ENCODE measurements at regions not wholly inside any gene's neighbourhood (a gene's known extent, or its start where the extent isn't known, plus 50 kb on each side); places are given as distances from the start of the nearest gene placed in this dataset.
"Not testable (repeated sequence)": the region's sequence is repeated elsewhere in the genome, so short reads cannot be mapped to it uniquely, and the experiment has no call there.

DNA sequence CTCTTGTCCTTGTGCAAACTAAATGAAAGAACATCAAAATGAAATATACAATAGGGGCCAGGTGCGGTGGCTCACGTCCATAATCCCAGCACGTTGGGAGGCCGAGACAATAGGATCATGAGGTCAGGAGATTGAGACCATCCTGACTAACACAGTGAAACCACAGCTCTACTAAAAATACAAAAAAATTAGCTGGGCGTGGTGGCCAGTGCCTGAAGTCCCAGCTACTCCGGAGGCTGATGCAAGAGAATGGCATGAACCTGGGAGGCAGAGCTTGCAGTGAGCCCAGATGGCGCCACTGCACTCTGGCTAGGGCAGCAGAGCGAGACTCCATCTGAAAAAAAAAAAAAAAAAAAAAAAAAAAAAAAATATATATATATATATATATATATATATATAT lies 132.7 kb upstream of the HSFY2 start:
- DNase-seq: peak; percentile 12

- no peak for DNase-seq
These were observed 130.8 kb upstream of the HSFY2 start for GRCh38 chrY:18904296-18904695.

DNA sequence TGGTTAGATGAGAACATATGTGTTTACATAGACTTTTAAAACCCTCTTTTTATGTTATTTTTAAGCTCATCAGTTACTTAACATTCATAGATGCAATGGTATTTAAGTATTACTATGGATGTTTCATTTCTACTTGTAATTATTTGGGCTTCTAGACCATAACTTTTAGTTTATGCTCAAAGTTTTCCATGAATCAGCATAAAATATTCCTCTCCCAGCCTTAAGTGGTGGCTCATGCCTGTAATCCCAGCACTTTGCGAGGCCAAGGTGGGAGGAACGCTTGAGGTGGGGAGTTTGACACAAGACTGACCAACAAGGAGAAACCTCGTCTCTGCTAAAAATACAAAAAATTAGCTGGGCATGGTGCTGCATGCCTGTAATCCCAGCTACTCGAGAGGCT lies 118.5 kb upstream of the HSFY2 start:
- DNase-seq: no peak

DNA sequence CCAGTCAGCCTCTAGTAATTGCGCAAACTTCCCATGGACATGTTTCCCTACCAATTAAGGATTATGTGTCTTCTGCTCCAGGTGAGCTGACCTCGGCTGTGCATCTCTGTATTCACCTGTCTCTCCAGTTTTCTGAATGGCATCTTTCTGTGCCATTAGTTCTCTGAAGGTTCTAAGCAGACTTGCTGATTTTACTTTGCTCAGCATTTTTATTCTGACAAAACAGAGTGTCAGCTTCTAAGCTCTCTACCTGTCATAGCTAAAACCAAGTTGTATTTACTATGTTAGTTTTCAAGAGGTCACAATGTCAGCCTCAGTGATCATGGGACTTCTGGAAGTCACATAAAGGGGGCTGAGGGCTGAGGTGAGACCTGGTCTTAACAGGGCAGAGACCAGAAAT lies 116.0 kb upstream of the HSFY2 start:
- no peak for DNase-seq

DNA sequence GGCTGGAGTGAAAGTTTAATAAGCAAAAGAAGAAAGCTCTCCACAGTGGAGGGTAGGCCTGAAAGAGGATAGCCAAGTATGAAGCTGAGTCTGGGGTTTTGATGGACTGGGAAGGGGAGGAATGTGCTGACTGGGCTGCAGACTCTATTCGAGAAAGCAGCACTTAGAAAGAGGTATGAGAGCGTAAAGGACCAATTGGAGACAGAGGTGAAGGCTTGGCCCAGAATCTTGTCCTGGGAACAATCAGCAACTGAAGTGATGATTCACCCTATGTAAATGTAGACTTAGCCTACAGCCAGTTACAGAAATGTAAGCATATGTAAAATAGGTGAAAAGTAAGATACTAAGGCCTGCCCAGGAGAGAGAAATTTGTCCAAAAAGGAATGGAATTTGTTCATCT lies 111.2 kb upstream of the HSFY2 start:
- peak; percentile 64 for DNase-seq

DNA sequence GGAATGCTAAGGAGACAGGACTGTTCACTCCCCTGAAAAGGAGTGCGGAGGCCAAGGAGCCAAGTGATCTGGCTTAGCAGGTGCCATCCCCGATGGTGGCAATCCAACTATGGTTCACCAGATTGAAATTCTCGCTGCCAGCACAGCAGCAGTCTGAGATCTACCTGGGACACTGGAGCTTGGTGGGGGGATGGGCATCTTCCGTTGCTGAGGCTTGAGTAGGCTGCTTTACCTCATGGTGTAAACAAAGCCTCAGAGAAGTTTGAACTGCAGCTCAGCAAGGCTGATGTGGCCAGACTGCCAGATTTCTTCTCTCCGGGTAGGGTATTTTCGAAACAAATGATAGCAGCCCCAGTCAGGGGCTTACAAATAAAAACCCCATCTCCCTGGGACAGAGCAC lies 95.6 kb upstream of the HSFY2 start:
- not testable (repeated sequence) for DNase-seq

GRCh38 chrY:18866887-18867551 lies 93.5 kb upstream of the HSFY2 start:
- not testable (repeated sequence) for DNase-seq

DNA sequence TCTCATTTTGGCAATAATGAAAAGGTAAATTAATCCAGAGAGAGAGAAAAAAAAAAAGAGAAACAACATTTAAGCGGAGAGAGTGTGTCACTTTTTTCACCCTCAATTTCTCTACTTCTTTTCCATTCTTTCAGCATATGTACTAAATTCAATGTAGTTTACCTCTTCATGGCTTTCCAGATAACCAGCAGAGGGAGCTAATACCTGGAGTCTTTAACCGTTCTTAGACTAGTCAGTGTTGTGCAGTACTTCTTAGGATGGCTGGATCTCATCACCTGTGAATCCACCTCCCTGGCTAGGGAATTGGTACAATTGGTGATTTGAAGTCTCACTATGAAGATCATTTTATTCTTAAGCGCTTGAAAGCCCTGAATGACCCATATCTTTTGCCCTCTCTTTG lies 87.3 kb upstream of the HSFY2 start:
- DNase-seq: not testable (repeated sequence)

- DNase-seq: not testable (repeated sequence)
These were observed 85.1 kb upstream of the HSFY2 start for GRCh38 chrY:18858484-18859191.

- not testable (repeated sequence) for DNase-seq
These were observed 81.6 kb upstream of the HSFY2 start for GRCh38 chrY:18855184-18855583.

DNA sequence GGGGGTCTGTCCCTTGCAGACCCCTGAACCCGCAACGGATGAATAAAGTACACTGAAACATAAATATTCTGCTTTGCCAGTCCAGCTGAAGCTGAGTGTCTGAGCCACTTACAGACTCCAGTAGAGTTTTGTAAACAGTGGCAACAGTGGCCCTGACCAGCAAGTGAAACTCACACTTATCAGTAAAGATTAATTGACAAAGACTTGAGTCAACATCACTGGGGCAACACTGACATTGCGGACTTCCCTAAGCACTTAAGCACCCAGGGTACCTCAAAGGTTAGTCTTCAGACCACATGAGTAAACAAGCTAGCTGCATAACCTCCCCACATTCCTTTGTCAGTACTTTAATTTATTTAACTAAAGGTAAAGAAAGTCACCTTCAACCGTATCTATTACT lies 79.8 kb upstream of the HSFY2 start:
- DNase-seq: not testable (repeated sequence)

- not testable (repeated sequence) for DNase-seq
These were observed 63.1 kb upstream of the HSFY2 start for GRCh38 chrY:18836643-18837042.

Measured in fibroblast of skin of right quadriceps (primary cell).